ENCODE measurements at regions not wholly inside any gene's neighbourhood (a gene's known extent, or its start where the extent isn't known, plus 50 kb on each side); places are given as distances from the start of the nearest gene placed in this dataset.

DNA sequence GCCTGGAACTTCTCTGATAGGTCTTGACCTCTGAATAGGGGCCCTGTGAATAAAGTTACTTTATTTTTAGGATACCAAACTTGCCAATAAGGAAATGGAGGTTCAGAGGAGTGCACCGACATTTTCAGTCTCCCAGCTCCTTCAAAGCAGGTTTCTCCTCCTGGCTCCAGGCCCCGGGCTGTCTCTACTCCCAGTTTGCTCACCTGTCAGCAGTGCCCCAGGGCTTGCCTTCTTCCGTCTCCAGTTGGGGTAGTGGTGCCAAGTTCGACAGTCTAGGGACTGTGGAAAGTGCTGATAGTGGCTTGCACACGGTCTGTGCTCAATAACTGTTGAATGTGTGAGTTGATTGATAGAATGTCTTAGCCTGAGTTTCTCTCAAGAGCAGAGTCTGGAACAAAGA, 149.2 kb downstream of the ACTL8 start:
- no peak overlapping the region for H2AFZ ChIP-seq (ENCODE audit: low read depth)
- TF ChIP-seq, protein P1, sequence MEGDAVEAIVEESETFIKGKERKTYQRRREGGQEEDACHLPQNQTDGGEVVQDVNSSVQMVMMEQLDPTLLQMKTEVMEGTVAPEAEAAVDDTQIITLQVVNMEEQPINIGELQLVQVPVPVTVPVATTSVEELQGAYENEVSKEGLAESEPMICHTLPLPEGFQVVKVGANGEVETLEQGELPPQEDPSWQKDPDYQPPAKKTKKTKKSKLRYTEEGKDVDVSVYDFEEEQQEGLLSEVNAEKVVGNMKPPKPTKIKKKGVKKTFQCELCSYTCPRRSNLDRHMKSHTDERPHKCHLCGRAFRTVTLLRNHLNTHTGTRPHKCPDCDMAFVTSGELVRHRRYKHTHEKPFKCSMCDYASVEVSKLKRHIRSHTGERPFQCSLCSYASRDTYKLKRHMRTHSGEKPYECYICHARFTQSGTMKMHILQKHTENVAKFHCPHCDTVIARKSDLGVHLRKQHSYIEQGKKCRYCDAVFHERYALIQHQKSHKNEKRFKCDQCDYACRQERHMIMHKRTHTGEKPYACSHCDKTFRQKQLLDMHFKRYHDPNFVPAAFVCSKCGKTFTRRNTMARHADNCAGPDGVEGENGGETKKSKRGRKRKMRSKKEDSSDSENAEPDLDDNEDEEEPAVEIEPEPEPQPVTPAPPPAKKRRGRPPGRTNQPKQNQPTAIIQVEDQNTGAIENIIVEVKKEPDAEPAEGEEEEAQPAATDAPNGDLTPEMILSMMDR (conservative IDR thresholded peaks at IDR 0.05; ENCODE audit: low read depth, low read length): no peak
- no peaks in the 10 kb centered on the region for H3K79me2 ChIP-seq (ENCODE audit: insufficient read depth, low read depth)
- H3K4me1 ChIP-seq (ENCODE audit: low read depth, poor library complexity, severe bottlenecking): no peaks in the 10 kb centered on the region
- H3K27ac ChIP-seq: no peak overlapping the region
- H3K4me3 ChIP-seq (IDR thresholded peaks at IDR 0.05; ENCODE audit: insufficient read depth, low read depth, low read length): no peak overlapping the region
- no peaks in the 10 kb centered on the region for H4K20me1 ChIP-seq (ENCODE audit: insufficient read depth)
- H3K9ac ChIP-seq: no peak overlapping the region
- H3K36me3 ChIP-seq (ENCODE audit: insufficient read depth): no peaks in the 10 kb centered on the region
- no peaks in the 10 kb centered on the region; the same call in 1 of the 2 replicates for H3K27me3 ChIP-seq (ENCODE audit: insufficient read depth, low read depth)
- no peak overlapping the region for H3K4me2 ChIP-seq

DNA sequence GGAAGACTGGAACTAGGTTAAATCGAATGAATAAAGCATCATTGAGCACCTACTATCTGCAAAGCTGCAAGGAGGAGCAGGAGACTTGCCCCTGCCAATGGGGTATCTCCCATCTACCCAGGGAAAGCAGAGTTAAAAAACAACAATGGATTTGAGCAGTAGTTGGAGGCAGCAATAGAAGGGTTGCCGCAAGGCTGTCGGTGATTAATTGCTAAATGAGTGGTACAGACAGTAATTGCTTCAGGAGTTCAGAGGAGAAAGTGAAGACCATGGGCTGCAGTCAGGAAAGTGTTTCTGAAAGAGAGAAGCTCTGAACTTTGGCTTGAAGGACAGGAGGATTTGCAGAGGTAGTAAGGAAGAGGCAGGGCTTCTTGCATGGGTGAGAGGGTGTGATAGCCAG, 152.9 kb downstream of the ACTL8 start:
- Histone ChIP-seq H2AFZ (ENCODE audit: low read depth) (no peak overlapping the region), H3K27ac (no peak overlapping the region), H4K20me1 (ENCODE audit: insufficient read depth) (no peaks in the 10 kb centered on the region), H3K4me1 (ENCODE audit: low read depth, poor library complexity, severe bottlenecking) (no peaks in the 10 kb centered on the region), H3K36me3 (ENCODE audit: insufficient read depth) (no peaks in the 10 kb centered on the region), H3K4me3 (IDR thresholded peaks at IDR 0.05; ENCODE audit: insufficient read depth, low read depth, low read length) (no peak overlapping the region), H3K4me2 (no peak overlapping the region), H3K79me2 (ENCODE audit: insufficient read depth, low read depth) (no peaks in the 10 kb centered on the region), H3K27me3 (ENCODE audit: insufficient read depth, low read depth) (no peaks in the 10 kb centered on the region), H3K9ac (no peak overlapping the region)
- TF ChIP-seq, protein P1 (conservative IDR thresholded peaks at IDR 0.05; ENCODE audit: low read depth, low read length): no peak

DNA sequence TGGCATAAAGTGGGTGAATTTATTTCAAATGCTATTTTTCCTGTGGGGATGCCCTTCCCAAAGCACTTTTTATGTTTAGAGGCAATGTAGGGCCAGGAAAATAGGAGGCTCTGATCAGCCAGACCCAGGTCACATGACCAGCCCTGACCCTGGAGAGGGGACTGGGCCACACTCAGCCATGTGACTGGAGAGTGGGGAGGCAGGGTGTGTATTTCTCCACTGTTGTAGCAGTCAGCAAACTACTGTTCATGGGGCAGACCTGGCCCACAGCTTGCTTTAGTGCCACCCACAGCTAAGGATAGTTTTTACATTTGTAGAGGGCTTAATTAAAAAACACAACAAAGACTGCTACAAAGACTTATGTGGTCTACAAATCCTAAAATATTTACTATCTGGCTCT, 153.8 kb downstream of the ACTL8 start:
- H3K4me2 ChIP-seq: no peak overlapping the region
- no peak overlapping the region for H2AFZ ChIP-seq (ENCODE audit: low read depth)
- H3K9ac ChIP-seq: no peak overlapping the region
- H3K27ac ChIP-seq: no peak overlapping the region
- no peaks in the 10 kb centered on the region for H3K27me3 ChIP-seq (ENCODE audit: insufficient read depth, low read depth)
- TF ChIP-seq, protein P1 (conservative IDR thresholded peaks at IDR 0.05; ENCODE audit: low read depth, low read length): no peak
- H3K4me1 ChIP-seq (ENCODE audit: low read depth, poor library complexity, severe bottlenecking): no peaks in the 10 kb centered on the region
- H4K20me1 ChIP-seq (ENCODE audit: insufficient read depth): no peaks in the 10 kb centered on the region
- no peaks in the 10 kb centered on the region for H3K36me3 ChIP-seq (ENCODE audit: insufficient read depth)
- no peaks in the 10 kb centered on the region for H3K79me2 ChIP-seq (ENCODE audit: insufficient read depth, low read depth)
- H3K4me3 ChIP-seq (IDR thresholded peaks at IDR 0.05; ENCODE audit: insufficient read depth, low read depth, low read length): no peak overlapping the region

DNA sequence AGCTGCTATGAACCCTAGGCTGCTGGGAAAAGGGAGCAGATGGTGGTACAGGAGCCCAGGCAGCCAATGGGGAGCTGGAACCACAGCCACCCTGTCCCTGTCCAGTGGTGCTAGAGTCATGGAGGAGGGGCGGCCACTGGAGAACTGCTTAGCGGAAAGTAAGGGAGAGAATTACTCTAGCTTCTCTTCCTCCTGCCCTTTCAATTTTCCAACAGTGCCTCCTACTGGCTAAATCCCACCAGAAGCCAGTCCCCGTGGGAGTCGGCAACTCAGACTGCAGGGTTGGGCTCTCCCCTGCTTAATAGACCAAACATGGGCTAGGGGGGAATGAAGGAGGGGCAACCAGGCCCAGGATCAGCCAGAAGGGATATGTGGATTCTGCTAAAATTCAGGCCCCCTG, 154.5 kb downstream of the ACTL8 start:
- H3K4me3 ChIP-seq (IDR thresholded peaks at IDR 0.05; ENCODE audit: insufficient read depth, low read depth, low read length): no peak overlapping the region
- H3K36me3 ChIP-seq (ENCODE audit: insufficient read depth): no peaks in the 10 kb centered on the region
- TF ChIP-seq, protein P1 (conservative IDR thresholded peaks at IDR 0.05; ENCODE audit: low read depth, low read length): no peak
- no peaks in the 10 kb centered on the region for H3K79me2 ChIP-seq (ENCODE audit: insufficient read depth, low read depth)
- no peaks in the 10 kb centered on the region for H4K20me1 ChIP-seq (ENCODE audit: insufficient read depth)
- H3K4me1 ChIP-seq (ENCODE audit: low read depth, poor library complexity, severe bottlenecking): no peaks in the 10 kb centered on the region
- no peaks in the 10 kb centered on the region for H3K27me3 ChIP-seq (ENCODE audit: insufficient read depth, low read depth)
- no peak overlapping the region for H3K27ac ChIP-seq
- no peak overlapping the region for H3K9ac ChIP-seq
- H3K4me2 ChIP-seq: no peak overlapping the region
- no peak overlapping the region for H2AFZ ChIP-seq (ENCODE audit: low read depth)
